G401 (cell line): ENCODE measurements at regions not wholly inside any gene's neighbourhood (a gene's known extent, or its start where the extent isn't known, plus 50 kb on each side); places are given as distances from the start of the nearest gene placed in this dataset.

Experiments
- DNase-seq: peaks from one replicate; pipeline ENCODE4 v3.0.0-alpha.2; 2015; ENCODE audit warnings: low spot score
- in situ Hi-C: cut with HindIII; loops from 2 replicates; pipeline ENCODE4 v1.10.0; 2016; ENCODE audit warnings: low sequenced_read_pairs, mixed read lengths

- in situ Hi-C loops: no loop called here
- DNase-seq: no peak
Observed at GRCh38 chr1:67556297-67556900, 126.2 kb upstream of the SERBP1 start.

GRCh38 chr1:67557696-67558448 is 127.1 kb upstream of the GADD45A start:
- in situ Hi-C loops: no loop called here
- no peak for DNase-seq

GRCh38 chr1:67558449-67559193 is 126.4 kb upstream of the GADD45A start:
- DNase-seq: no peak
- in situ Hi-C loops: no loop called here

- in situ Hi-C loops: no loop called here
- no peak for DNase-seq
Observed at GRCh38 chr1:67559222-67559700, 125.7 kb upstream of the GADD45A start.

GRCh38 chr1:67560580-67561255 is 124.3 kb upstream of the GADD45A start:
- in situ Hi-C loops: no loop called here

GRCh38 chr1:67561704-67562113 is 123.3 kb upstream of the GADD45A start:
- peak; percentile 39 for DNase-seq
- in situ Hi-C loops: no loop called here

More at GRCh38 chr1:67560580-67561255, 124.3 kb upstream of the GADD45A start:
- no peak for DNase-seq

GRCh38 chr1:67563684-67564083 is 121.3 kb upstream of the GADD45A start:
- no peak for DNase-seq
- in situ Hi-C loops: no loop called here

- no peak for DNase-seq
- in situ Hi-C loops: no loop called here
Observed at GRCh38 chr1:67564193-67564592, 120.8 kb upstream of the GADD45A start.

- in situ Hi-C loops: no loop called here
- no peak for DNase-seq
Observed at GRCh38 chr1:67566803-67567377, 118.1 kb upstream of the GADD45A start.

- no peak for DNase-seq
- in situ Hi-C loops: no loop called here
Observed at GRCh38 chr1:67570486-67571143, 114.4 kb upstream of the GADD45A start.

- no peak for DNase-seq
- in situ Hi-C loops: no loop called here
Observed at GRCh38 chr1:67571406-67571805, 113.6 kb upstream of the GADD45A start.

- DNase-seq: no peak
- in situ Hi-C loops: no loop called here
Observed at GRCh38 chr1:67571901-67572593, 113.0 kb upstream of the GADD45A start.

- in situ Hi-C loops: no loop called here
- no peak for DNase-seq
Observed at GRCh38 chr1:67572594-67573221, 112.3 kb upstream of the GADD45A start.

GRCh38 chr1:67573311-67573872 is 111.6 kb upstream of the GADD45A start:
- no peak for DNase-seq
- in situ Hi-C loops: no loop called here

- no peak for DNase-seq
- in situ Hi-C loops: no loop called here
Observed at GRCh38 chr1:67574221-67574620, 110.8 kb upstream of the GADD45A start.

GRCh38 chr1:67575861-67576260 is 109.1 kb upstream of the GADD45A start:
- in situ Hi-C loops: no loop called here
- DNase-seq: no peak

- in situ Hi-C loops: no loop called here
Observed at GRCh38 chr1:67576474-67576873, 108.5 kb upstream of the GADD45A start.

More at GRCh38 chr1:67576474-67576873, 108.5 kb upstream of the GADD45A start:
- no peak for DNase-seq
